Muscle layer of duodenum (tissue), 2 donors: ENCODE measurements at regions not wholly inside any gene's neighbourhood (a gene's known extent, or its start where the extent isn't known, plus 50 kb on each side); places are given as distances from the start of the nearest gene placed in this dataset.
"Not testable (repeated sequence)": the region's sequence is repeated elsewhere in the genome, so short reads cannot be mapped to it uniquely, and the experiment has no call there.

Experiments used
- H3K27ac ChIP-seq: one replicate; pipeline ENCODE4 v1.7.0; 2013; ENCODE audit warnings: mild to moderate bottlenecking, low read length
- H3K27me3 ChIP-seq: one replicate; pipeline ENCODE4 v1.7.0; 2013; ENCODE audit warnings: low read depth, mild to moderate bottlenecking, control low read depth, low read length
- H3K36me3 ChIP-seq, 2 donors: one replicate each; pipeline ENCODE4 v1.7.0; 2013; ENCODE audit warnings: low read length in 2 of 2, control low read depth in 1 of 2, mild to moderate bottlenecking in 1 of 2; ENCODE audit not compliant: insufficient read depth in 2 of 2, control insufficient read depth in 1 of 2
- H3K4me1 ChIP-seq, 2 donors: one replicate each; pipeline ENCODE4 v1.7.0; 2013; ENCODE audit warnings: low read length in 2 of 2, mild to moderate bottlenecking in 2 of 2, control low read depth in 1 of 2, moderate library complexity in 1 of 2; ENCODE audit not compliant: insufficient read depth in 2 of 2, control insufficient read depth in 1 of 2
- H3K4me3 ChIP-seq, 2 donors: one replicate each; pipeline ENCODE4 v1.7.0; 2013; ENCODE audit warnings: low read length in 2 of 2, low read depth in 1 of 2, mild to moderate bottlenecking in 1 of 2
- H3K9me3 ChIP-seq, 2 donors: one replicate each; pipeline ENCODE4 v1.7.0; 2013; ENCODE audit warnings: low read length in 2 of 2, control low read depth in 1 of 2, mild to moderate bottlenecking in 1 of 2; ENCODE audit not compliant: control insufficient read depth in 1 of 2
- donor health status: healthy.

GRCh38 chrX:76643590-76643989 lies 216.1 kb downstream of the MAGEE1 start:
- Histone ChIP-seq H3K36me3 (no peaks in the 10 kb centered on the region), H3K4me1 (no peaks in the 10 kb centered on the region), H3K9me3 (peaks cover 0 to 9% of the 10 kb centered on the region in 2 donors), H3K27me3 (no peaks in the 10 kb centered on the region), H3K4me3 (no peak overlapping the region), H3K27ac (no peak overlapping the region)

GRCh38 chrX:76651369-76651768 lies 223.9 kb downstream of the MAGEE1 start:
- not testable (repeated sequence) for H3K4me3 ChIP-seq, H3K4me1 ChIP-seq, H3K36me3 ChIP-seq, H3K27ac ChIP-seq, H3K27me3 ChIP-seq, H3K9me3 ChIP-seq

- Histone ChIP-seq H3K27ac (no peak overlapping the region), H3K4me3 (no peak overlapping the region), H3K4me1 (no peaks in the 10 kb centered on the region), H3K36me3 (no peaks in the 10 kb centered on the region), H3K9me3 (no peaks in the 10 kb centered on the region), H3K27me3 (no peaks in the 10 kb centered on the region)
These were observed 230.0 kb downstream of the MAGEE1 start for GRCh38 chrX:76657499-76657898.
